ENCODE measurements at regions not wholly inside any gene's neighbourhood (a gene's known extent, or its start where the extent isn't known, plus 50 kb on each side); places are given as distances from the start of the nearest gene placed in this dataset.

- TF ChIP-seq CTCF (IDR thresholded peaks at IDR 0.05 in 4 of 5, conservative IDR thresholded peaks at IDR 0.05 in 1 of 5) (no peak), POLR2A (IDR thresholded peaks at IDR 0.05) (no peak)
- ATAC-seq (no peak), DNase-seq (no peak)
- intact Hi-C loops (cut with DNase I; ENCODE audit: low total_unique reads) = no loop called here
- Histone ChIP-seq H3K4me1 (no peaks in the 10 kb centered on the region), H3K9me3 (no peaks in the 10 kb centered on the region), H3K36me3 (no peaks in the 10 kb centered on the region), H3K4me3 (no peak overlapping the region), H3K27me3 (no peaks in the 10 kb centered on the region), H3K27ac (no peak overlapping the region)
- in situ Hi-C loops (cut with MboI; ENCODE audit: low sequenced_read_pairs in 4 of 4) = no loop called here
Measured at GRCh38 chr2:75959724-75960471, 249.2 kb upstream of the GCFC2 start.

GRCh38 chr2:75954761-75955160, 244.0 kb upstream of the GCFC2 start:
- intact Hi-C loops (cut with DNase I; ENCODE audit: low total_unique reads) = no loop called here

GRCh38 chr2:75952173-75952572, 241.5 kb upstream of the GCFC2 start:
- no peaks in the 10 kb centered on the region for H3K27me3 ChIP-seq
- no peaks in the 10 kb centered on the region for H3K4me1 ChIP-seq
- DNase-seq = no peak
- H3K27ac ChIP-seq = no peak overlapping the region
- no peaks in the 10 kb centered on the region for H3K9me3 ChIP-seq
- in situ Hi-C loops (cut with MboI; ENCODE audit: low sequenced_read_pairs in 4 of 4) = no loop called here
- no peak overlapping the region for H3K4me3 ChIP-seq
- intact Hi-C loops (cut with DNase I; ENCODE audit: low total_unique reads) = no loop called here
- ATAC-seq = no peak
- TF ChIP-seq CTCF (IDR thresholded peaks at IDR 0.05 in 4 of 5, conservative IDR thresholded peaks at IDR 0.05 in 1 of 5) (no peak), POLR2A (IDR thresholded peaks at IDR 0.05) (no peak)
- no peaks in the 10 kb centered on the region for H3K36me3 ChIP-seq

More at GRCh38 chr2:75954761-75955160, 244.0 kb upstream of the GCFC2 start:
- no peaks in the 10 kb centered on the region for H3K4me1 ChIP-seq
- H3K36me3 ChIP-seq = no peaks in the 10 kb centered on the region
- DNase-seq (no peak), ATAC-seq (no peak)
- in situ Hi-C loops (cut with MboI; ENCODE audit: low sequenced_read_pairs in 4 of 4) = no loop called here
- H3K9me3 ChIP-seq = no peaks in the 10 kb centered on the region
- H3K27me3 ChIP-seq = no peaks in the 10 kb centered on the region
- no peak for TF ChIP-seq POLR2A (IDR thresholded peaks at IDR 0.05)
- TF ChIP-seq CTCF (IDR thresholded peaks at IDR 0.05 in 4 of 5, conservative IDR thresholded peaks at IDR 0.05 in 1 of 5) = no peak
- H3K4me3 ChIP-seq = no peak overlapping the region
- no peak overlapping the region for H3K27ac ChIP-seq

- H3K9me3 ChIP-seq = no peaks in the 10 kb centered on the region
- no peak for ATAC-seq
- H3K4me1 ChIP-seq = no peaks in the 10 kb centered on the region
- TF ChIP-seq POLR2A (IDR thresholded peaks at IDR 0.05) (no peak), CTCF (IDR thresholded peaks at IDR 0.05 in 4 of 5, conservative IDR thresholded peaks at IDR 0.05 in 1 of 5) (no peak)
- no peak overlapping the region for H3K27ac ChIP-seq
- intact Hi-C loops (cut with DNase I; ENCODE audit: low total_unique reads) (no loop called here), in situ Hi-C loops (cut with MboI; ENCODE audit: low sequenced_read_pairs in 4 of 4) (no loop called here)
- no peak overlapping the region for H3K4me3 ChIP-seq
- no peak for DNase-seq
- no peaks in the 10 kb centered on the region for H3K36me3 ChIP-seq
- H3K27me3 ChIP-seq = no peaks in the 10 kb centered on the region
Measured at GRCh38 chr2:75949385-75950030, 238.8 kb upstream of the GCFC2 start.
